ENCODE measurements at regions not wholly inside any gene's neighbourhood (a gene's known extent, or its start where the extent isn't known, plus 50 kb on each side); places are given as distances from the start of the nearest gene placed in this dataset.

- no peaks in the 10 kb centered on the region for H3K36me3 Mint-ChIP-seq (ENCODE audit: low read depth)
- DNase-seq (ENCODE audit: low spot score) = no peak
- no peak overlapping the region for H3K27ac Mint-ChIP-seq (ENCODE audit: unreplicated experiment)
- H3K27me3 Mint-ChIP-seq (ENCODE audit: low read depth) = no peaks in the 10 kb centered on the region
- H3K9me3 Mint-ChIP-seq (ENCODE audit: low read depth) = peaks cover 7% of the 10 kb centered on the region
- H3K4me1 Mint-ChIP-seq (ENCODE audit: low read depth) = no peaks in the 10 kb centered on the region
- no peak for TF ChIP-seq CTCF (IDR thresholded peaks at IDR 0.05)
- H3K4me3 Mint-ChIP-seq (ENCODE audit: unreplicated experiment) = no peak overlapping the region
Observed at GRCh38 chrX:51182545-51182944, 150.1 kb upstream of the NUDT10 start.

- no peak for DNase-seq (ENCODE audit: low spot score)
- H3K27me3 Mint-ChIP-seq (ENCODE audit: low read depth) = peaks cover 3% of the 10 kb centered on the region
- no peaks in the 10 kb centered on the region for H3K4me1 Mint-ChIP-seq (ENCODE audit: low read depth)
- peaks cover 37% of the 10 kb centered on the region for H3K9me3 Mint-ChIP-seq (ENCODE audit: low read depth)
- H3K27ac Mint-ChIP-seq (ENCODE audit: unreplicated experiment) = no peak overlapping the region
- H3K4me3 Mint-ChIP-seq (ENCODE audit: unreplicated experiment) = no peak overlapping the region
- no peak for TF ChIP-seq CTCF (IDR thresholded peaks at IDR 0.05)
- no peaks in the 10 kb centered on the region for H3K36me3 Mint-ChIP-seq (ENCODE audit: low read depth)
Observed at GRCh38 chrX:51192104-51192503, 140.5 kb upstream of the NUDT10 start.

DNA sequence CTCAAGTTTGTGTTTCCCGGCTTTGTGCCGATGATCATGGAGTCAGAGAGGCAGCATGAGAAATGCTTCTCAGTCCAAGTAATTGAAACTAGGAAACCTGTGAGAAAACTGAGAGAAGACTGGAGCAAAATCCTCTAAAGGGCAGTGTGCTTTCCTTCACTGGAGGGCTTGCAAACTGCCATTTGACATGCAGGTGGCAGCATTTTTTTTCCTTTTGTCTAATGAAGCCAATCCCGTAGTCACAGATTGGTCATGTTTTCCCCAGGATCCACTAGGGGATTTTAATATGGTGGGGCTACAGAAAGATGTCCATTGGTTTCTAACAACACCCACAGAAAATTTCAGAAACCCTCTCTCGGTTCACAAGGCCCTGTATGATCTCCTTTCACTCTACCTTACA, 117.4 kb upstream of the NUDT10 start:
- H3K4me1 Mint-ChIP-seq (ENCODE audit: low read depth) = no peaks in the 10 kb centered on the region
- no peaks in the 10 kb centered on the region for H3K36me3 Mint-ChIP-seq (ENCODE audit: low read depth)
- H3K27me3 Mint-ChIP-seq (ENCODE audit: low read depth) = no peaks in the 10 kb centered on the region
- TF ChIP-seq CTCF (IDR thresholded peaks at IDR 0.05) = no peak
- H3K9me3 Mint-ChIP-seq (ENCODE audit: low read depth) = peaks cover 16% of the 10 kb centered on the region
- no peak overlapping the region for H3K4me3 Mint-ChIP-seq (ENCODE audit: unreplicated experiment)
- DNase-seq (ENCODE audit: low spot score) = no peak
- H3K27ac Mint-ChIP-seq (ENCODE audit: unreplicated experiment) = no peak overlapping the region

GRCh38 chrX:51215856-51216255, 116.8 kb upstream of the NUDT10 start:
- Mint-ChIP-seq H3K4me1 (ENCODE audit: low read depth) (no peaks in the 10 kb centered on the region), H3K4me3 (ENCODE audit: unreplicated experiment) (no peak overlapping the region), H3K27ac (ENCODE audit: unreplicated experiment) (no peak overlapping the region), H3K9me3 (ENCODE audit: low read depth) (peaks cover 16% of the 10 kb centered on the region), H3K27me3 (ENCODE audit: low read depth) (no peaks in the 10 kb centered on the region), H3K36me3 (ENCODE audit: low read depth) (no peaks in the 10 kb centered on the region)
- DNase-seq (ENCODE audit: low spot score) = no peak
- no peak for TF ChIP-seq CTCF (IDR thresholded peaks at IDR 0.05)

- Mint-ChIP-seq H3K4me1 (ENCODE audit: low read depth) (no peaks in the 10 kb centered on the region), H3K4me3 (ENCODE audit: unreplicated experiment) (no peak overlapping the region), H3K9me3 (ENCODE audit: low read depth) (peaks cover 71% of the 10 kb centered on the region), H3K36me3 (ENCODE audit: low read depth) (peaks cover 1% of the 10 kb centered on the region), H3K27ac (ENCODE audit: unreplicated experiment) (no peak overlapping the region), H3K27me3 (ENCODE audit: low read depth) (no peaks in the 10 kb centered on the region)
- no peak for DNase-seq (ENCODE audit: low spot score)
- no peak for TF ChIP-seq CTCF (IDR thresholded peaks at IDR 0.05)
Observed at GRCh38 chrX:51242212-51242611, 90.4 kb upstream of the NUDT10 start.
